MM.1S (cell line): ENCODE measurements at regions not wholly inside any gene's neighbourhood (a gene's known extent, or its start where the extent isn't known, plus 50 kb on each side); places are given as distances from the start of the nearest gene placed in this dataset.
"Not testable (repeated sequence)": the region's sequence is repeated elsewhere in the genome, so short reads cannot be mapped to it uniquely, and the experiment has no call there.

ENCODE experiments used
- DNase-seq: peaks from one replicate; pipeline ENCODE4 v3.0.0-alpha.2; 2015
- H2AFZ ChIP-seq: fragments of 300-600 bp; sonication (generic); 2 replicates; pipeline ENCODE4 v1.6.0; 2016; ENCODE audit warnings: antibody characterized with exemption, low read length
- H3F3A ChIP-seq: fragments of 300-600 bp; sonication (generic); 2 replicates; pipeline ENCODE4 v1.6.1; 2016; ENCODE audit warnings: mild to moderate bottlenecking, antibody characterized with exemption, low read length, moderate library complexity, mixed read lengths; ENCODE audit not compliant: insufficient read depth
- H3K27ac ChIP-seq: fragments of 300-600 bp; sonication (generic); 2 replicates; pipeline ENCODE4 v1.5.1; 2016; ENCODE audit warnings: mild to moderate bottlenecking, low read length
- H3K27me3 ChIP-seq: fragments of 300-600 bp; sonication (generic); replicated peaks from 2 replicates; pipeline ENCODE4 v1.6.0; 2016; ENCODE audit warnings: low read length; ENCODE audit not compliant: insufficient read depth
- H3K36me3 ChIP-seq: fragments of 300-600 bp; sonication (generic); replicated peaks from 2 replicates; pipeline ENCODE4 v1.6.1; 2016; ENCODE audit warnings: mild to moderate bottlenecking, low read length, mixed read lengths; ENCODE audit not compliant: insufficient read depth
- H3K4me1 ChIP-seq: fragments of 300-600 bp; sonication (generic); 2 replicates; pipeline ENCODE4 v1.6.1; 2016; ENCODE audit warnings: low read length, mixed read lengths
- H3K4me2 ChIP-seq: fragments of 300-600 bp; sonication (generic); 2 replicates; pipeline ENCODE4 v1.6.0; 2016; ENCODE audit warnings: low read depth, low read length
- H3K4me3 ChIP-seq: fragments of 300-600 bp; sonication (generic); 2 replicates; pipeline ENCODE4 v1.5.1; 2016; ENCODE audit warnings: low read length, mixed read lengths
- H3K79me2 ChIP-seq: fragments of 300-600 bp; sonication (generic); 2 replicates; pipeline ENCODE4 v1.6.1; 2016; ENCODE audit warnings: mixed run types, low read length, mixed read lengths
- H3K9ac ChIP-seq: fragments of 300-600 bp; sonication (generic); 2 replicates; pipeline ENCODE4 v1.6.1; 2016; ENCODE audit warnings: low read length, mixed read lengths
- H3K9me2 ChIP-seq: fragments of 300-600 bp; sonication (generic); replicated peaks from 2 replicates; pipeline ENCODE4 v1.6.1; 2016; ENCODE audit warnings: mild to moderate bottlenecking, low read length, mixed read lengths; ENCODE audit not compliant: insufficient read depth
- H3K9me3 ChIP-seq: fragments of 300-600 bp; sonication (generic); replicated peaks from 2 replicates; pipeline ENCODE4 v1.6.1; 2016; ENCODE audit warnings: mild to moderate bottlenecking, low read length, mixed read lengths; ENCODE audit not compliant: insufficient read depth
- H4K20me1 ChIP-seq: fragments of 300-600 bp; sonication (generic); 2 replicates; pipeline ENCODE4 v1.6.1; 2016; ENCODE audit warnings: mild to moderate bottlenecking, low read length, moderate library complexity, mixed read lengths; ENCODE audit not compliant: insufficient read depth
- EZH2 ChIP-seq: fragments of 300-600 bp; sonication (generic); optimal IDR thresholded peaks from 2 replicates; pipeline ENCODE3; 2017; ENCODE audit warnings: low read depth, mild to moderate bottlenecking, antibody characterized with exemption, low read length, mixed read lengths
- EZH2phosphoT487 ChIP-seq: fragments of 300-600 bp; sonication (generic); IDR thresholded peaks from 2 replicates; pipeline ENCODE4 v1.6.1; 2018; ENCODE audit warnings: antibody characterized with exemption, low read length
- TF ChIP-seq, protein P1 (sequence below): fragments of 300-600 bp; sonication (generic); IDR thresholded peaks from 2 replicates; pipeline ENCODE4 v1.5.1; 2016; ENCODE audit warnings: antibody characterized with exemption, low read length, mixed read lengths

GRCh38 chr2:94602466-94602865 lies 268.8 kb upstream of the TEKT4 start:
- Histone ChIP-seq H3K27ac (no peak overlapping the region), H3K9me2 (no peaks in the 10 kb centered on the region), H3K27me3 (no peaks in the 10 kb centered on the region), H2AFZ (no peak overlapping the region), H3K79me2 (no peaks in the 10 kb centered on the region), H3K36me3 (no peaks in the 10 kb centered on the region), H3K4me3 (no peak overlapping the region), H3K4me2 (no peak overlapping the region), H3K9ac (no peak overlapping the region), H3K9me3 (no peaks in the 10 kb centered on the region), H3K4me1 (no peaks in the 10 kb centered on the region), H4K20me1 (no peaks in the 10 kb centered on the region), H3F3A (no peaks in the 10 kb centered on the region)
- TF ChIP-seq EZH2phosphoT487, result no peak
- TF ChIP-seq EZH2, result no peak
- TF ChIP-seq, protein P1, sequence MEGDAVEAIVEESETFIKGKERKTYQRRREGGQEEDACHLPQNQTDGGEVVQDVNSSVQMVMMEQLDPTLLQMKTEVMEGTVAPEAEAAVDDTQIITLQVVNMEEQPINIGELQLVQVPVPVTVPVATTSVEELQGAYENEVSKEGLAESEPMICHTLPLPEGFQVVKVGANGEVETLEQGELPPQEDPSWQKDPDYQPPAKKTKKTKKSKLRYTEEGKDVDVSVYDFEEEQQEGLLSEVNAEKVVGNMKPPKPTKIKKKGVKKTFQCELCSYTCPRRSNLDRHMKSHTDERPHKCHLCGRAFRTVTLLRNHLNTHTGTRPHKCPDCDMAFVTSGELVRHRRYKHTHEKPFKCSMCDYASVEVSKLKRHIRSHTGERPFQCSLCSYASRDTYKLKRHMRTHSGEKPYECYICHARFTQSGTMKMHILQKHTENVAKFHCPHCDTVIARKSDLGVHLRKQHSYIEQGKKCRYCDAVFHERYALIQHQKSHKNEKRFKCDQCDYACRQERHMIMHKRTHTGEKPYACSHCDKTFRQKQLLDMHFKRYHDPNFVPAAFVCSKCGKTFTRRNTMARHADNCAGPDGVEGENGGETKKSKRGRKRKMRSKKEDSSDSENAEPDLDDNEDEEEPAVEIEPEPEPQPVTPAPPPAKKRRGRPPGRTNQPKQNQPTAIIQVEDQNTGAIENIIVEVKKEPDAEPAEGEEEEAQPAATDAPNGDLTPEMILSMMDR, result no peak
- DNase-seq, result no peak

DNA sequence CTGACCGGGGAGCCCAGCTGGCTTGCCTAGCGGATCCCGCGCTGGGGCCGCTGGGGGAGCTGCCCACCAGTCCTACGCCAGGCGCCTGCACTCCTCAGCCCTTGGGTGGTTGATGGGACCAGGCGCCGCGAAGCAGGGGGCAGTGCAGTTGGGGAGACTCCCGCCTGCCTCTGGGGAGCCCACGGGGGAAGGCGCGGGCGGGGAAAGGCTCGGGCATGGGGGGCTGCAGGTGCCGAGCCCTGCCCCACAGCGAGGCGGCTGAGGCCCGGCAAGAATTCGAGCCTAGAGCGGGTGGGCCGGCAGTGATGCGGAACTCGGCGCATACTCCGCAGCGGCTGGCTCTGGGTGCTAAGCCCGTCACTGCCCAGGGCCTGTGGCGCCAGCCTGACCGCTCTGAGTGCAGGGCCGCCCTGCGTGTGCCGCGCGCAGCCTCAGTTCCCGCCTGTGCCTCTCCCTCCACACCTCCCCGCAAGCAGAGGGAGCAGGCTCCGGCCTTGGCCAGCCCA lies 249.1 kb upstream of the TEKT4 start:
- Histone ChIP-seq H3K4me3 (no peak overlapping the region), H3K9me3 (no peaks in the 10 kb centered on the region), H3K4me2 (no peak overlapping the region), H3K36me3 (no peaks in the 10 kb centered on the region), H4K20me1 (no peaks in the 10 kb centered on the region), H3K9ac (no peak overlapping the region), H3K27me3 (no peaks in the 10 kb centered on the region), H3F3A (no peaks in the 10 kb centered on the region), H3K27ac (no peak overlapping the region), H3K9me2 (no peaks in the 10 kb centered on the region), H3K79me2 (no peaks in the 10 kb centered on the region), H2AFZ (no peak overlapping the region), H3K4me1 (no peaks in the 10 kb centered on the region)
- TF ChIP-seq EZH2, result no peak
- TF ChIP-seq, protein P1, result no peak
- DNase-seq, result no peak

GRCh38 chr2:94628953-94629352 lies 242.3 kb upstream of the TEKT4 start:
- H3K9me3 ChIP-seq, H4K20me1 ChIP-seq, H2AFZ ChIP-seq, H3K27me3 ChIP-seq, H3F3A ChIP-seq, DNase-seq, H3K4me1 ChIP-seq, H3K9me2 ChIP-seq, H3K27ac ChIP-seq, H3K4me3 ChIP-seq, H3K79me2 ChIP-seq, H3K36me3 ChIP-seq, H3K9ac ChIP-seq, H3K4me2 ChIP-seq: not testable (repeated sequence)

DNA sequence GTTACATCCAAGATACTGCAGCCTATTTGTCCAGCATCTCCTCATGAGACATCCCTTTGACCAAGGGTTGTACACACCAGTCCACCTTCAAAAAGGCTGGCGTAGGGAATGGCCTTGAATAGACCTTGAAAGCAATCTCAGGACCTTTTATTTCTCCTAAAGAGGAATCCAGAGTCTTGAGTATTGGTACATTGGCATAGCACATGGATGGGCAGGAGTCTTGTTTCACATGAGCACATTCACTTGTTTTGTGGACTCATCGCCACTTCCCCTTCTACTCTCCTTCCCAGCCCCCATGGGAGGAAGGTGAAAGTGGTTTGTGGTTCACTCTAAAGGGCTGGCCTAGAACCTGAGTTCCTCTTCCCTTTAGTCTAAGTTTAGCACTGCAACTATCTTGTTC lies 229.8 kb upstream of the TEKT4 start:
- H3K9ac ChIP-seq, DNase-seq, H3K9me2 ChIP-seq, H3F3A ChIP-seq, H3K79me2 ChIP-seq, H3K4me1 ChIP-seq, H3K4me2 ChIP-seq, H3K27ac ChIP-seq, H3K9me3 ChIP-seq, H4K20me1 ChIP-seq, H2AFZ ChIP-seq, H3K36me3 ChIP-seq, H3K4me3 ChIP-seq, H3K27me3 ChIP-seq: not testable (repeated sequence)

DNA sequence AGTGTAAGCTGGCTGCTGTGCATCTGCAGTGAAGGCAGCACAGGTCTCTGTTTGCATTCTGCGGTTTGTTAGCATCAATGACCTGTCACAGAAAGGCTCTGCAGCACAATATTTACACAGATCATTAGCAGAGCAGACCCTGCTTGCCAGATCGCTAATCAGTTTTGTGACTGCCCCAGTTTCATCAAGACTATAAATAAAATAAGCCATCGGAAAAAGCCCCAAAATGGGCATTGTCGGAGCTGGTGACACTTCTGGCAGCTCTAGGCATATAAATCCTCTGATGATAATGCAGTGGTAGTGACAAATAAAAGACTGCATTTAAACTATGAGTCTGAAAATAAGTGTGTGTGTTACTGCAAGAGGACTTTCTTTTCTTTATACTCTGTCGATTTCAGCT lies 219.1 kb upstream of the TEKT4 start:
- H3K36me3 ChIP-seq, H3K9me3 ChIP-seq, H3K4me1 ChIP-seq, H3K27me3 ChIP-seq, DNase-seq, H3K9me2 ChIP-seq, H2AFZ ChIP-seq, H3F3A ChIP-seq, H3K27ac ChIP-seq, H3K4me3 ChIP-seq, H3K79me2 ChIP-seq, H3K4me2 ChIP-seq, H3K9ac ChIP-seq, H4K20me1 ChIP-seq: not testable (repeated sequence)

GRCh38 chr2:94669858-94670257 lies 201.4 kb upstream of the TEKT4 start:
- H3K4me3 ChIP-seq, H3K27ac ChIP-seq, H2AFZ ChIP-seq, DNase-seq, H3K9ac ChIP-seq, H3F3A ChIP-seq, H3K9me3 ChIP-seq, H3K27me3 ChIP-seq, H3K79me2 ChIP-seq, H3K4me2 ChIP-seq, H4K20me1 ChIP-seq, H3K36me3 ChIP-seq, H3K4me1 ChIP-seq, H3K9me2 ChIP-seq: not testable (repeated sequence)

- not testable (repeated sequence) for H3F3A ChIP-seq, H3K27me3 ChIP-seq, H3K27ac ChIP-seq, H3K4me1 ChIP-seq, DNase-seq, H3K4me3 ChIP-seq, H3K9ac ChIP-seq, H3K9me3 ChIP-seq, H3K36me3 ChIP-seq, H3K9me2 ChIP-seq, H4K20me1 ChIP-seq, H2AFZ ChIP-seq, H3K79me2 ChIP-seq, H3K4me2 ChIP-seq
These were observed 177.0 kb upstream of the TEKT4 start for GRCh38 chr2:94694236-94694635.
